HepG2 (cell line): ENCODE measurements at regions not wholly inside any gene's neighbourhood (a gene's known extent, or its start where the extent isn't known, plus 50 kb on each side); places are given as distances from the start of the nearest gene placed in this dataset.

Experiments
- ATAC-seq: fragments of 200-7000 bp; cut with Tn5 transposase; 3 replicates; pipeline ENCODE4 v1.9.1; 2020; ENCODE audit warnings: mild to moderate bottlenecking, moderate library complexity
- BruUV-seq: library from RNA; stranded (reverse); fragments of 400-500 nt; replicated peaks from 2 replicates; lab custom pipeline; 2021; lab: Mats Ljungman, UMichigan
- CTCF ChIA-PET: fragments of 300-600 bp; formaldehyde crosslinking; extraction: SDS; loops from one replicate; lab custom pipeline; 2021; ENCODE audit warnings: low total read pairs, inconsistent platforms, low intra/inter-chr PET ratio; lab: Yijun Ruan, JAX
- POLR2A ChIA-PET: fragments of 350-600 bp; sonication (Branson Sonifier 250); formaldehyde crosslinking; loops from one replicate; lab custom pipeline; 2020; ENCODE audit warnings: antibody characterized with exemption, inconsistent platforms; lab: Yijun Ruan, JAX
- DNase-seq: peaks from one replicate; pipeline ENCODE4 v3.0.0-alpha.2; 2015; ENCODE audit warnings: low spot score
- FAIRE-seq: peaks from 3 replicates; lab custom pipeline; 2011; peaks lifted over from hg19 to GRCh38; lab: Jason Lieb, UNC
- H2AFZ ChIP-seq: one replicate; pipeline ENCODE4 v1.6.1; 2011; ENCODE audit warnings: low read length, inconsistent platforms
- H3K27ac ChIP-seq: fragments of 300-600 bp; 3 replicates; pipeline ENCODE4 v1.8.0; 2011; ENCODE audit warnings: mixed run types, mild to moderate bottlenecking, mixed read lengths, low read length, inconsistent platforms; ENCODE audit not compliant: insufficient read depth; ENCODE audit errors: extremely low read length
- H3K27me3 ChIP-seq, 2 experiments: fragments of 200-600 bp in 1 of 2; 2 replicates in 1 of 2; 3 replicates in 1 of 2; pipeline versions ENCODE4 v1.6.0 to v1.8.0; 2011; ENCODE audit warnings: low read length in 2 of 2, mild to moderate bottlenecking in 2 of 2, moderate library complexity in 2 of 2, inconsistent platforms in 1 of 2; ENCODE audit not compliant: insufficient read depth in 2 of 2, control insufficient read depth in 1 of 2
- H3K36me3 ChIP-seq, 2 experiments: fragments of 200-600 bp in 1 of 2; replicated peaks in 1 of 2; 2 replicates in 1 of 2; 3 replicates in 1 of 2; pipeline versions ENCODE4 v1.5.1 to v1.8.0; 2011; ENCODE audit warnings: low read length in 2 of 2, inconsistent platforms in 1 of 2; ENCODE audit not compliant: insufficient read depth in 2 of 2, control insufficient read depth in 1 of 2
- H3K4me1 ChIP-seq: 2 replicates; pipeline ENCODE4 v1.5.1; 2012; ENCODE audit warnings: low read length, inconsistent platforms; ENCODE audit not compliant: insufficient read depth
- H3K4me2 ChIP-seq: 2 replicates; pipeline ENCODE4 v1.6.0; 2011; ENCODE audit warnings: low read depth, low read length, inconsistent platforms
- H3K4me3 ChIP-seq, 3 experiments: fragments of 200-600 bp in 1 of 3; sonication (generic), shearing (Covaris generic) in 1 of 3; replicated peaks in 1 of 3; 2 replicates each; pipeline ENCODE4 v1.5.1; 2011 to 2016; ENCODE audit warnings: low read length in 3 of 3, inconsistent platforms in 2 of 3, low read depth in 2 of 3, mild to moderate bottlenecking in 2 of 3, control low read depth in 1 of 3, mixed read lengths in 1 of 3; ENCODE audit not compliant: insufficient read depth in 1 of 3
- H3K79me2 ChIP-seq: one replicate; pipeline ENCODE4 v1.6.1; 2011; ENCODE audit warnings: low read length, inconsistent platforms; ENCODE audit not compliant: insufficient read depth
- H3K9ac ChIP-seq: 2 replicates; pipeline ENCODE4 v1.6.0; 2011; ENCODE audit warnings: mild to moderate bottlenecking, low read depth, low read length, inconsistent platforms; ENCODE audit not compliant: insufficient read depth
- H3K9me3 ChIP-seq: 2 replicates; pipeline ENCODE4 v1.5.1; 2012; ENCODE audit warnings: mild to moderate bottlenecking, low read length
- H4K20me1 ChIP-seq: 2 replicates; pipeline ENCODE4 v1.6.0; 2011; ENCODE audit warnings: inconsistent platforms, mild to moderate bottlenecking, low read length, moderate library complexity; ENCODE audit not compliant: insufficient read depth
- GZF1 ChIP-seq: sonication (generic); formaldehyde crosslinking; IDR thresholded peaks from 2 replicates; pipeline ENCODE4 v1.5.1; 2020; ENCODE audit warnings: mild to moderate bottlenecking, missing genetic modification reagents
- PBX3 ChIP-seq: sonication (generic); formaldehyde crosslinking; IDR thresholded peaks from 2 replicates; pipeline ENCODE4 v1.8.1; 2023; ENCODE audit warnings: missing genetic modification reagents, inconsistent platforms, borderline replicate concordance
- SOX6 ChIP-seq, 2 experiments: fragments of 450-650 bp in 1 of 2; sonication (generic) in 1 of 2; formaldehyde crosslinking in 1 of 2; IDR thresholded peaks; 2 replicates each; pipeline versions ENCODE4 v1.4.0 to v1.6.1; 2017 to 2020; ENCODE audit warnings: antibody characterized with exemption in 1 of 2, mild to moderate bottlenecking in 1 of 2, missing genetic modification reagents in 1 of 2
- TERF1 ChIP-seq: sonication (generic); formaldehyde crosslinking; IDR thresholded peaks from 2 replicates; pipeline ENCODE4 v1.8.0; 2022; ENCODE audit warnings: mild to moderate bottlenecking, missing genetic modification reagents, moderate library complexity
- ZBTB37 ChIP-seq: sonication (generic); formaldehyde crosslinking; IDR thresholded peaks from 2 replicates; pipeline ENCODE4 v1.4.0; 2020; ENCODE audit warnings: mild to moderate bottlenecking, missing genetic modification reagents
- ZBTB44 ChIP-seq: sonication (generic); formaldehyde crosslinking; IDR thresholded peaks from 2 replicates; pipeline ENCODE4 v1.4.0; 2020; ENCODE audit warnings: missing genetic modification reagents
- ZNF772 ChIP-seq: sonication (generic); formaldehyde crosslinking; IDR thresholded peaks from 2 replicates; pipeline ENCODE4 v1.5.0; 2020; ENCODE audit warnings: mild to moderate bottlenecking, missing genetic modification reagents
- ZNF788 ChIP-seq: sonication (generic); formaldehyde crosslinking; IDR thresholded peaks from 2 replicates; pipeline ENCODE4 v1.5.0; 2020; ENCODE audit warnings: mild to moderate bottlenecking, missing genetic modification reagents, borderline replicate concordance
- WGBS: methylation state at CpG from one replicate; pipeline ENCODE4 v1.1.6; 2017; ENCODE audit warnings: low lambda C conversion rate; 5-methylcytosine and 5-hydroxymethylcytosine counted together
- in situ Hi-C: cut with HindIII; loops from 2 replicates; pipeline ENCODE4 v1.10.0; 2017; ENCODE audit warnings: low pct_unique_long_range_greater_than_20kb; ENCODE audit not compliant: extremely low pct_ligation_motif_present
- intact Hi-C: fragments of 100-400 bp; cut with micrococcal nuclease; formaldehyde crosslinking; loops from one replicate; pipeline ENCODE4 v1.10.0; 2022; ENCODE audit not compliant: unreplicated experiment

GRCh38 chr13:36533806-36534205, 101.5 kb downstream of the CCNA1 start:
- DNase-seq (no peak), FAIRE-seq (no peak), ATAC-seq (no peak)
- Histone ChIP-seq H3K27ac (no peak overlapping the region), H3K4me2 (no peak overlapping the region), H3K4me1 (no peaks in the 10 kb centered on the region), H3K9ac (no peak overlapping the region), H4K20me1 (no peaks in the 10 kb centered on the region), H3K36me3 (no peaks in the 10 kb centered on the region), H3K9me3 (no peaks in the 10 kb centered on the region), H3K27me3 (no peaks in the 10 kb centered on the region), H3K4me3 (no peak overlapping the region), H3K79me2 (no peaks in the 10 kb centered on the region), H2AFZ (no peak overlapping the region)
- in situ Hi-C loops (no loop called here), intact Hi-C loops (no loop called here)
- 0% methylated on average over 2 of the region's 2 CpGs for WGBS
- BruUV-seq, result no TSS peak
- POLR2A ChIA-PET, result no interaction called here
- no peak for TF ChIP-seq ZBTB37
- TF ChIP-seq ZNF772, result no peak
- TF ChIP-seq SOX6 (IDR thresholded peaks at IDR 0.05), result no peak
- no peak for TF ChIP-seq SOX6 (CRISPR knock-in tag; IDR thresholded peaks at IDR 0.05)
- no peak for TF ChIP-seq GZF1 (CRISPR knock-in tag)
- no peak for TF ChIP-seq ZBTB44 (CRISPR knock-in tag)
- TF ChIP-seq TERF1, result no peak
- TF ChIP-seq PBX3 (CRISPR knock-in tag), result no peak
- no peak for TF ChIP-seq ZNF788 (CRISPR knock-in tag)
- CTCF ChIA-PET, result no interaction called here
